ENCODE measurements at regions not wholly inside any gene's neighbourhood (a gene's known extent, or its start where the extent isn't known, plus 50 kb on each side); places are given as distances from the start of the nearest gene placed in this dataset.

DNA sequence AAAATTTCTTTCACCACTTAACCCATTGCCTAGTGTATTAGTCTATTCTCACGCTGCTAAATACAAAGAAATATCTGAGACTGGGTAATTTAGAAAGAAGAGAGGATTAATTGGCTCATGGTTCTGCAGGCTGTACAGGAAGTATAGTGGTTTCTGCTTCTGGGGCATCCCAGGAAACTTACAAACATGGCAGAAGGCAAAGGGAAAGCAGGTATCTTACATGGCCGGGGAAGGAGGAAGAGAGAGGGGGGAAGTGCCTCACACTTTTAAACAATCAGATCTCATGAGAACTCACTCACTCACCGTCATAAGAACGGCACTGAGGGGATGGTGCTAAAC lies 931.4 kb upstream of the SOX9 start:
- H3K27ac ChIP-seq = no peak overlapping the region
- intact Hi-C loops (cut with DNase I; ENCODE audit: low total_unique reads) = no loop called here
- H3K4me1 ChIP-seq = no peaks in the 10 kb centered on the region
- no peaks in the 10 kb centered on the region for H3K36me3 ChIP-seq
- no peaks in the 10 kb centered on the region for H3K27me3 ChIP-seq
- TF ChIP-seq, protein P1, sequence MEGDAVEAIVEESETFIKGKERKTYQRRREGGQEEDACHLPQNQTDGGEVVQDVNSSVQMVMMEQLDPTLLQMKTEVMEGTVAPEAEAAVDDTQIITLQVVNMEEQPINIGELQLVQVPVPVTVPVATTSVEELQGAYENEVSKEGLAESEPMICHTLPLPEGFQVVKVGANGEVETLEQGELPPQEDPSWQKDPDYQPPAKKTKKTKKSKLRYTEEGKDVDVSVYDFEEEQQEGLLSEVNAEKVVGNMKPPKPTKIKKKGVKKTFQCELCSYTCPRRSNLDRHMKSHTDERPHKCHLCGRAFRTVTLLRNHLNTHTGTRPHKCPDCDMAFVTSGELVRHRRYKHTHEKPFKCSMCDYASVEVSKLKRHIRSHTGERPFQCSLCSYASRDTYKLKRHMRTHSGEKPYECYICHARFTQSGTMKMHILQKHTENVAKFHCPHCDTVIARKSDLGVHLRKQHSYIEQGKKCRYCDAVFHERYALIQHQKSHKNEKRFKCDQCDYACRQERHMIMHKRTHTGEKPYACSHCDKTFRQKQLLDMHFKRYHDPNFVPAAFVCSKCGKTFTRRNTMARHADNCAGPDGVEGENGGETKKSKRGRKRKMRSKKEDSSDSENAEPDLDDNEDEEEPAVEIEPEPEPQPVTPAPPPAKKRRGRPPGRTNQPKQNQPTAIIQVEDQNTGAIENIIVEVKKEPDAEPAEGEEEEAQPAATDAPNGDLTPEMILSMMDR (IDR thresholded peaks at IDR 0.05) = no peak
- no peak for TF ChIP-seq POLR2A (IDR thresholded peaks at IDR 0.05)
- no peaks in the 10 kb centered on the region for H3K9me3 ChIP-seq
- DNase-seq = no peak
- H3K4me3 ChIP-seq = no peak overlapping the region

DNA sequence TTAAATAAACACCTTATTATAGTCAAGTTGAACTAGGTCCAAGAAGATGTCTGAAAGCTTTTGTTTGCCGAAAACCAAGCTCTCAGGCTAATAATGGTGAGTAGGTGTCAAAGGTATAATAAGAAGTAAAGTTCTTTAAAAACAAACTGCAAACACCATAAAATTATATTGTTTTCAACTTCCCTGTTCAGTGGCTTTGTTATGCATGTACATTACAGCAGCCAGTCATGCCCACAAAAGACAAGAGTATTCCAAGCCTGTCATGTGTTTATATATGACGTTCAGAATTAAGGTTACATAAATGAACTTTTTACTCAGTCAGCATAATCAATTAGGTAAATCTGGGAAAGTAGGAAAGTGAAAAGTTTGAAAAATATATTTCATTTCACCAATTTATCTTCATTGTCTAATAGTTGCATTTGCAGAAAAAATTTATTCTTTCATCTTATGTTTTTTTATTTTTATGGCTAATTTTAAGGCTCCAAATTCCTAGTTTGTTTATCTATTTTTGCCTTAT lies 928.7 kb upstream of the SOX9 start:
- DNase-seq = no peak
- no peaks in the 10 kb centered on the region for H3K27me3 ChIP-seq
- no peak overlapping the region for H3K27ac ChIP-seq
- intact Hi-C loops (cut with DNase I; ENCODE audit: low total_unique reads) = no loop called here
- H3K4me3 ChIP-seq = no peak overlapping the region
- no peaks in the 10 kb centered on the region for H3K36me3 ChIP-seq
- no peak for TF ChIP-seq POLR2A (IDR thresholded peaks at IDR 0.05)
- TF ChIP-seq, protein P1 (IDR thresholded peaks at IDR 0.05) = no peak
- no peaks in the 10 kb centered on the region for H3K9me3 ChIP-seq
- H3K4me1 ChIP-seq = no peaks in the 10 kb centered on the region

DNA sequence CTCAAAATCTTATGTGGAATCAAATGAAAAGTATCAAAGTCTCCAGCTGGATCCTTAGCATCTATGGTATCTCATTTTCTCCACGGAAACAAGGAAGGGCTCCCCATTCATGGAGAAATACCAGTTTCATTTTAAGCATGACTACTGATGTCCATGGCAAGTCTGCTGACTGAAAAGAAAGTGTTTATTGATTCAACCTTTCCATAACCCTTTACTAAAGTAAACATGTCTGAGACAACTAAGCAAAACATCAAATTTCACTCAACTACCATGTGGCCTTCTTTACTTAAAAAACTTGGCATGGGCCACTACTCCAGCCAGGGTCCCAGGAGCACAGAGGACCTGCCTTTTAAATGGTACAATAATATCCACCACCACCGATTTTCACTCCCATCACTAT lies 928.0 kb upstream of the SOX9 start:
- no peak for TF ChIP-seq POLR2A (IDR thresholded peaks at IDR 0.05)
- TF ChIP-seq, protein P1 (IDR thresholded peaks at IDR 0.05) = no peak
- H3K9me3 ChIP-seq = no peaks in the 10 kb centered on the region
- H3K27ac ChIP-seq = no peak overlapping the region
- intact Hi-C loops (cut with DNase I; ENCODE audit: low total_unique reads) = no loop called here
- H3K4me1 ChIP-seq = no peaks in the 10 kb centered on the region
- no peak for DNase-seq
- H3K4me3 ChIP-seq = no peak overlapping the region
- H3K36me3 ChIP-seq = no peaks in the 10 kb centered on the region
- H3K27me3 ChIP-seq = no peaks in the 10 kb centered on the region

DNA sequence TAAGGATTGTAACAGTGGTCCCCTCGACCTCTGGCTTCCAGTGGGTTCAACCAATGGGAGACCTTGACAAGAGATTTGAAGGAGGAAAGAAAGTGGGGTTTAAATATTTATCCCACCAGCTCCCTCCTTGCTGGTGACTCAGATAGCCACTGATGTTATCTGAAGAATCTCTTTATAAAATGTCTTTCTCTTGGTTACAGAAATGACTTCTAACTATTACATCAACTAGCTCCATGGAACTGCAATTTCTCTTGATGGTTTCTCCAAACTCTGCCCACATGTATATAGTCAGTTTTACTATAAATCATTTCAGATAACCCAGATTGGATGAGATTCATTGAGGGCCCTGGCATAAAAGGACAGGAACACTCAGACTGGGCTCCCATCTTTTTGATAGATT lies 920.2 kb upstream of the SOX9 start:
- DNase-seq = no peak
- H3K4me1 ChIP-seq = no peaks in the 10 kb centered on the region
- no peak overlapping the region for H3K4me3 ChIP-seq
- H3K36me3 ChIP-seq = no peaks in the 10 kb centered on the region
- H3K27me3 ChIP-seq = no peaks in the 10 kb centered on the region
- H3K9me3 ChIP-seq = no peaks in the 10 kb centered on the region
- H3K27ac ChIP-seq = no peak overlapping the region
- intact Hi-C loops (cut with DNase I; ENCODE audit: low total_unique reads) = no loop called here
- TF ChIP-seq, protein P1 (IDR thresholded peaks at IDR 0.05) = no peak
- no peak for TF ChIP-seq POLR2A (IDR thresholded peaks at IDR 0.05)

DNA sequence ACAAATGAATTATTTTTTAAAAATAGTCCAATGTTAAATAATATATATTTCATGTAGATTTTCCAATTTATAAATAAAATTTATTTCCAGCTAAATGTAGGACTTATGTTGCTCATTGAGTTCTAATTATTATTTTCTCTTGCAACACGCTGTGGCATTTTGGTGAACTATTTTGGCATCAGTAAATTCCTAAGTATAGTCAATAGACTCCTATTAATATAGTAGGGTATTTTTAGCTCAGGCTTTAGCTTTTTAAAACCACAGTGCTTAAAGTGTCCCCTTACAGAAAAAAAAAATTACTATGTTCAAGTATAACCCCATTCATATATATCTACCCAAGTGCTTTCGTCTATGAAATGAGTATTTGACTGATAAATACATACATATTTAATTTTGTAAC lies 919.2 kb upstream of the SOX9 start:
- intact Hi-C loops (cut with DNase I; ENCODE audit: low total_unique reads) = no loop called here
- no peak overlapping the region for H3K4me3 ChIP-seq
- DNase-seq = no peak
- H3K27ac ChIP-seq = no peak overlapping the region
- H3K4me1 ChIP-seq = no peaks in the 10 kb centered on the region
- no peaks in the 10 kb centered on the region for H3K27me3 ChIP-seq
- H3K36me3 ChIP-seq = no peaks in the 10 kb centered on the region
- no peaks in the 10 kb centered on the region for H3K9me3 ChIP-seq
- TF ChIP-seq, protein P1 (IDR thresholded peaks at IDR 0.05) = no peak
- no peak for TF ChIP-seq POLR2A (IDR thresholded peaks at IDR 0.05)

Measured in uterus (tissue), 3 donors.